ENCODE measurements at regions not wholly inside any gene's neighbourhood (a gene's known extent, or its start where the extent isn't known, plus 50 kb on each side); places are given as distances from the start of the nearest gene placed in this dataset.

DNA sequence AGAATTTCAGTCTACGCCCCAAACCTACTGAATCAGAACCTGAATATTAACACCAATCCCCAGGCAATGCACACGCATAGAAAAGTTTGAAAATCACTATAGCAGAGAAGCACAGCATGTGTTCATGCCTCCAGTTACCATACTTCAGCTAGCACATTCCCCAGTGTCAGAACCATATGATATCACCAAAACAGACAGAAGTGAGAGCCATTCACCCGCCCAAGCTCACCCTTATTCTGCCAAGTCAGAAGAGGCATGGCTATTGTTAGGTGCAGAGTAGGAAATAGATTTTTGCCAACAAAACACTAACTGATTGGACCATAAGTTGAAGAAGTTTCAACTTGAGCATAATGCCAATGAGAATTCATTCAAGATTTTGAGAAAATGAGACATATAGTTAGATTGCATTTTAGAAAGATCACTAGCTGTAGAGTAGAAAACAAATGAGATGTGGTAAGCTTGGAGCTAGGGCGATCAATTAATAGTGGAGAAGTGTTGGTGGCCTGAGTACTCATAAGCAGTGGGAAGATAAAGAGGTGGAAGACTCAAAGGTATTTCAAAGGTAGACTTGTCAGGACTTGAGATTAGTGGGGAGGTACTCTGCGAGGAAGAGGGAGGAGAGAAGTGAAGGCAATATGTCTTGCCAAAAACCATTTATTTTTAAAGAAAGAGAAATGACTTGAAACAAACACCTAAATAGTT, 492.4 kb downstream of the SUCLA2 start:
- DNase-seq, result no peak

DNA sequence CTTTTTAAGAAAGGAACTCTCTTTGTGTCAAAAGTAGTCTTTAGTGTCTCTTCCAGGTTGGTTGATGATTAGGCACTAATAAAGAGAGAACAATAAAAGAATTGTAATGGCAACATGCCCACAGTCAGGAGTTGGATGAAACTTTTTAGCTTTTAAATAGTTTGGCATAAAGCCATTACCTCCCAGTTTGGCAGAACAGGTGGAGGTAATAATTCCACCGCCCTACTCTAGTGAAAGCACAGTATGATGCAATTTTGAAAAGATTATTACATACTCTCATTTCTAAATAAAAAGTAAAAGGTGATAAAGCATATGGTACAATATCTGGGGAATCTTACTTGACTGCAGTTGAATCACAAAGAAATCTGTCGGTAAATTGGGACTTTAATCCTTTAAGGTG, 497.6 kb downstream of the SUCLA2 start:
- DNase-seq, result no peak

DNA sequence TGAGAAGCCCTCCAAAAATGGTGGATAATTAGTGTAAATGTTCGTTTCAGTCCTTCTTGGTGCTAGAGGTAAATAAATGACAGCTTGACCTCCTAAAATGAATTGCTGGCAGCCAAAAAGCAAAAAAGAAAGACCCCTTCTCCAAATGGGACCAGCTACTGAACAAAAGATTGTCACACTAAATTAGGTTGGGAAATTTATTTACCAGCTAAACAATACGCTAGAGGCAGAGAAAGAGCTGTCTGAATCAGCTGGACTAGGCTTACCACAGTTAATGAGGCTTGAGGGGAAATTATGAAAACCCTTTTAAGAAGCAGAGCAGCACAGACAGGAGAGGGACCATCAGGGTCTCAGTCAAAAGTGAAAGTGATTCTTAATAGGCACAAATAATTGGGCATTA, 498.9 kb downstream of the SUCLA2 start:
- DNase-seq, result no peak

DNA sequence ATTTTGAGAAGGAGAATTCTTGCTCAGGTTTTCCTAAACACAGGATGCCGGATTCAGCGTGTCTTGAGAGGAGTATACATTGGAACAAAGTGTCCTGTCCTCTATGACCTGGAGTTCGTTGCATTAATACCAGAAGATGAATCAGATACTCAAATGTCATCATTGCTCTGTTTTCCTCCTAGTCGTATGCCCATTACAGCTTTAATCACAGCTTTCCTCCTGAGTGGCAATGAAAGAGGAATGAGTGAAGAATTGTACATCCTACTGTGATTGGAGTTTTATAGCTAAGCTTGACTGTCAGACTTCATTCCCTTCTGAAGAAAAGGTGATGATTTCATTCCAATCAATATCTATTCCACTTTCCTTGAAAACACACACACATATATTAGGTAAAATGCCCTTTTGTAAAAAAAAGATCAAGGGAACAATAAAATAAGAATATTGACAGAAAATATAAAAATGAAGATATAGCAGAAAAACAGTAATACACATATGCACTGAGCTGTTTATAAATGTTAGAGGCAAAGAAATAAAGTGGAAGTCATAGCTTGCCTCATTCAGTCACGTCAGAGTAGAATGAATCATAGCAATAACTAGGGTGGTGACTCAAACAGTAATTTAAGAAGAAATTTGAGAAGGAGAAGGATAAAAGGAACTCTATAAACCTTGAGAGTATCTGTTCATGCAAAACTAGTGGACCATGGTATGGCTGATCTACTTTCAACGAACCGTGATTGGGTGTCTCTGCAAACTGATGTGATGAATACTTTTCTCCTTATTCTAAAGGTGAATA, 501.5 kb downstream of the SUCLA2 start:
- DNase-seq, result no peak

DNA sequence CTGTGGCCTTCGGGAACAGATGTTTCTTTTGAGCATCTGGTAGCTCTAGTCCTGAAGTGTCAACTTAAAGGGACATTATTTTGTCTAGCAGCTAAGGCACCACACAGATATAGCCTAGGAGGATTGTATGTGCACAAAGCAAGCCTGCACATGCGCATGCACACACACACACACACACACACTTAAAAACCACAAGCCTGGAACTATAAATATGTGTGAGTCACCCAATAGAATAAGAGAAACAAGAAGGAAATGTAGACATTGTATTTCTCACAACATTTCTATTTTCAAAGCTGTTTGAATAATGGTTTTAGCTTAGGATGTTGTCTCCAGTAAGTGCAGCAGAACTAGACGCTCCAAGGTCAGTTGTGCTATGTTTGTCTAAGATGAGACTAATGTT, 516.5 kb downstream of the SUCLA2 start:
- DNase-seq, result no peak

DNA sequence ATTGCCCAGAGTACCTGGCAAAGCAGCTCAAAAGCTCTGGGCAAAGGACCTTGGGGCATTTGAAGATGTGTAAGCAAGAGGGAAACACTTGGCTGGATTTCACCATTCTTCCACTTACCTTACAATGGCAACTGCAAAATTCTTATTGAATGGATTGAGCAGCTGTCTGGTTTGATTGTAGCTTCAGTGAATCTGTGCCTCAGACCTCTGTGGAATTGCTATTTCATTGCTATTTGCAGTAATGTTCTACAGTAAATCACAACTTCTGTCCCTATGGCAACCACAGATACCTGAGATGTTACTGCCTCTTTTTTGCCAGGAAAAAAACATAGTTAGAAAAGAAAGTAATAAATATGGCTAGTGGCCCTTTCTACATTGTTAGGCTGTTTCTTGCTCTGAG, 519.5 kb downstream of the SUCLA2 start:
- DNase-seq, result no peak

DNA sequence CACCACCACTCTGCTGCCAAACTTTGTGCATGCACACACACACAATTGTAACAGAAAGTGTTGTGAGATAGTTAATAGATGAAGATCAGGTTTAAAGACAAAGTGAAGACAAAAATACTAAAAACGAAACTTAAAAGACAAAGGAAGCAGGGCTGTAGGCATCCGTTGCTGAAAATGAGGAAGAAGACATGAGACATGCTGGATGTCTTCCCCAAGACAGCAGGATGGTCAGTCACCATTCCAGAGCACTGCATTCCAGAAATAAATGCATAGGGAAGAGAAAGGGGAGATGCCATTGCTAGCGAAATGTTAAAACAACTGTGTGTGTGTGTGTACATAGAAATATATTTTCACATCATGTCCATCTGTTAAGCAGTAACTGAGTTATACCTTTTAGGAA, 520.1 kb downstream of the SUCLA2 start:
- no peak for DNase-seq

DNA sequence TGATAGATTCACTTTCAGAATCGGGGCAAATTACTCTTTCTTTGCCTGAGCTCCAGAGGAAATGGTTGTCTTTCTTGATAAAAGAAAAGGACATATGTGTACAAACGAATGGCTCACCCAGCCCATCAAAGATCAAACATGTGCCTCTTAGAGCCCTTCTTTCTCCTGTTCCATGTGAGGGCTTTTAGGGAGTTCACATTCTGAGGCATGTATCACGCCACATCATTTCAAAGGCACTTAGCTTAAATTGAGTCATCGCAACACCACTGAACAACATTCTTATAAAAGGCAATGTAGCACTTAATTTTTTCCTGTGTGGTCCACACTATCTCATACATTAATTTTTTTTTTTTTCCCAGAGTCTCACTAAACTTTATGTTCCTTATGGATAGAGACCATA, 521.0 kb downstream of the SUCLA2 start:
- no peak for DNase-seq

DNA sequence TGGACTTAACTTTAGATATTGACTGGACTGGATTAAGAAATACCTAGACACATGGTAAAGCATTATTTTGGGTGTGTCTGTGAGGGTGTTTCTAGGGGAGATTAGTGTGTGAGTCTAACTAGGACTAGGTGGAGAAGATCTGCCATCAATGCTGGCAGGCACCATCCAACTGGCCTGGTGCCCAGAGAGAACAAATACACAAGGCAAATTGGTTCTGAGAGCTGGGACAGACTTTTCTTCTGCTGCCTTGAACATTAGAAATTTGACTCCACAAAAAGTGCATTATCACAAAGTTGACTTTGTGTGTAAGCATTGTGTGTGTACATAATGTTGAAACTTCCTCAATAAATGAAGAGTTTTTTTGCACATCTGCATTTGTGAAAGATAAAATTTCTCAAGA, 522.1 kb downstream of the SUCLA2 start:
- no peak for DNase-seq

DNA sequence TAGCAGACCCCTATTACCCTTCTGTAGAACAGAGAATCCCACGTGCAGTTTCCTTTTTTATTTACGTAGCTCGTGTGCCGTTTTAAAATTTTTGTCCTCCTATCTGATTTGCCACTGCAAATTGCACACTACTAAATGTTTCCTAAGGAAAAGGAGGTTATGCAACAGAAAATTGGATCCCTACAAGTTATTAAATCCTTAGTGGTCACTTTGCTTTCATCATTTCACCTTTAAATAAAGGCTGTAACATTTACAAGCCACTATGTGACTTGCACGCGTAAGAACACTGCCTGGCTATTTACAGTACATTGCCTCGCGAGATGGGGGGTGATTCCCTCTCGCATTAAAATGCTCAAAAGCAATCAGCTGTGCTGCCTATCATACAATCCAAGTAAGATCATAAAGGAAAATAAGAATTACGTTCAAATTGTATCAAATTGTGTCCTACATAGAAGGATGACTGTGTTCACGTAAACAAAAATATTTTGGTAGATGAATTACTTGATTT, 525.6 kb downstream of the SUCLA2 start:
- no peak for DNase-seq

DNA sequence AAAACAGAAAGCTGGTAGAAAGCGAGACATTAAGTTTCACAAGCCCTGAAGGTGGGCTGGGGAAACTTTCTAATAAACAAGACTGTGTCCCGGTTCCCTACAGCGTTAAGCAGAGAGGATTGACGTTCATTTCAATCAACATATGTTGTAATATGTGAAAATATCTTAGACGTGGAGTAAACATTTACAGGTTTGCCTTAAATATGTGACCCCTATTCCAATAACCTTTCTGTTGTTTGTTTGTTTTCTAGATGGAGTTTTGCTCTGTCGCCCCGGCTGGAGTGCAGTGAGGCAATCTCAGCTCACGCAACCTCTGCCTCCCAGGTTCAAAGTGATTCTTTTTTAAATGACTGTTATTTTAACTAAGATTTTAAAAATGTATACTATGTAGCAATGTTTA, 526.2 kb downstream of the SUCLA2 start:
- no peak for DNase-seq

DNA sequence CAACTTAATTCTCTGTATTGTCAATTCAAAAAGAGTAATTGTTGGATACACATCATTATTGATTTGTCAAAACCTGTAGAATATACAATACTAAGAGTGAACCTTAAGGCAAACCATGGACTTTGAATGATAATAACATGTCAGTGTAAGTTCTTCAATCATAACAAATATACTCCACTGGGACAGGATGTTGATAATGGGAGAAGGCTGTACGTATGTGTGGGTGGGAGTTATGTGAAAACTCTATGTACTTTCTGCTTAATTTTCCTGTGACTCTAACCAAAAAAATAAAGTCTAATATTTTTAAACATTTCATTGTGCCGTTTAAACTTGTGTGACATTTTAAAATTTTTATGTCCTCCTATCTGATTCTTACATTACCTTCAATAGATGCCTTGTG, 526.7 kb downstream of the SUCLA2 start:
- DNase-seq, result no peak

DNA sequence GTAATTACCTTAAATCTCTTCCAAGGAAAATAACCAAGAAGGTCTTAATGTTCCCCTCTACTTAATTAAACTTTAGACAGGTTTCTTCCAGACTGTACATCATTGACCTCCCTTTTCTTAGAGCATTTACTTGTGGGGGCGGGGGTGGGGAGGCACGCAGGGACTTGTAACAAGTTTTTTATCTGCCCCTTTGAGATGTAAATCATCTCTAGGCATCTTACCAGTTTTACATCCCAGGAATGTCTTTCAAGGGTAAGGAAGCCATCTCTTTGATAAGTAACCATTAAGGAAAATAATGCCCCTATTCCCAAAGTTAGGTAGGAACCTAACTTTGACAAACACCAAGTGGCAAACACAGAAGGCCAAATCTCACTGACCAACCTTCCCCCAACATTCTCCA, 528.6 kb downstream of the SUCLA2 start:
- DNase-seq, result no peak

DNA sequence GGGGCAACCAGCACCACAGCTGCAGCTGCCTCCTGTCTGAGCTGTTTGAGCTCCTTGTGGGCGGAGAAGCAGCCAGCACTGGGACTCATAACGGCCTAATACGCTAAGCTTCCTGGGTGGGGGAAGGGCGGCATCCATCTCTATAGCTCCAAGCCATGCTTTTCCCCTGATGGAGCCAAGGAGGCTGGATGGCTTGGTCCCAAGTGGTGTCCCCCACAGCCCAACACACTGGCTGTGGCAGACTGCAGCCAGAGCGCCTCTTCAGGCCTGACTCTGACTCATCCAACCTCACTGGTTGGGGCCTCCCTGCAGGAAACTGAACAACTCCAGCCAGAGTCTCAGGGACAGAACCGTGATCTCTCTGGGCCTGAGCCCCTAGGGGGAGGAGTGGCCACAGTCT, 537.3 kb downstream of the SUCLA2 start:
- no peak for DNase-seq

DNA sequence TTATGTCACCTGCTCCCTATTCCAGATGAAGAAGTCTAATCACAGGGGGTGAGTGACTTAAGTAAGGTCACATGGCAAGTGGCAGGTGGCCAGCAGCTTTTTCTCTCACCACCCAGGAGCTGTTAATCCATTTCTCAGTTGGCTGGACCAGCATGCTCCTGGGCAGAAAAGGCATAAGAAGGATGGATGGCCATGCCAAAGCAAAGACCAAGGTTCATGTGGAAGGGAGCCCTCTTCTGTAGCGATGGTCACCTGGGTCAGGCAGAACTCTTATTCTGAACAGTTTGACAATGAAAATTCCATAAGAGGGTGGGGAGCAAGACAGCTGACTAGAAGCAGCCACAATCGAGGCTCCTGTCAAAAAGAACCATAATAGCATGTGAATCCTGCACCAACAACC, 538.1 kb downstream of the SUCLA2 start:
- no peak for DNase-seq

DNA sequence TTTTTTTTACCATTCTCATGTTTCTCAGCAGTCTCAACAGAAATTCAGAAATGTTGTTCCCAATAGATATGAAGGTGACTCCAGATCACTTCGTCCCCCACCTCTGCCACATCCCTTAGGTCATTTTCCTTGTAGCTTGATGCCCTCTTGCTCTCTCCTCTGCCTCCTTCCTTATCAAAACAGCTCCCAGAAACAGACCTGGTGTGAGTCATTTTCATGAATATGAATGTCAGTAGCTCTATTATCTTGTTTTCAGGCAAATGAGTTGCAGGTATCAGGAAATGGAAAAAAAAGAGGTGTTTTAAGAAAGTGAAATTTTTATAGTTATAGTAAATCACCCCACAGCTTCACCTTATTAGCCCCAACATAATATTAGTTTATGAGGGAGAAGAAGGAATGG, 539.3 kb downstream of the SUCLA2 start:
- DNase-seq, result no peak

DNA sequence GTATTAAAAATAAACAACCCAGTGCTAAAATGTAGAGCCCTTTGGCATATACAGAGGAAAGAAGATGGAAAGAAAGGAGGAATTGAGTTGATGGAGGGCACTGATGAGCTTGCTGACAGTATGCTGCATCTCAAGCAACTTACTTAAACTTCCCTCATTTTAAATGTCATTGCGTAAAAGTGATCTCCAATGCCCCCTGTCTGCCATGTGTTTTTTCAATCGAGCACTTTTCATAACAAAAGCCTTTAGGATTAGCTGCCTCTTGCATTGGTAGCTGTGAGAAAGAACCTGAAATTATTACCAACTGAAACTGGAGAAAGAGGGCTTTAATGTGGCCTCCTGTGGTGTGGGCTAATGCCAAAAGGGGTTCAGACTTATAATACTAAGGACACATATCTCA, 541.6 kb downstream of the SUCLA2 start:
- no peak for DNase-seq

DNA sequence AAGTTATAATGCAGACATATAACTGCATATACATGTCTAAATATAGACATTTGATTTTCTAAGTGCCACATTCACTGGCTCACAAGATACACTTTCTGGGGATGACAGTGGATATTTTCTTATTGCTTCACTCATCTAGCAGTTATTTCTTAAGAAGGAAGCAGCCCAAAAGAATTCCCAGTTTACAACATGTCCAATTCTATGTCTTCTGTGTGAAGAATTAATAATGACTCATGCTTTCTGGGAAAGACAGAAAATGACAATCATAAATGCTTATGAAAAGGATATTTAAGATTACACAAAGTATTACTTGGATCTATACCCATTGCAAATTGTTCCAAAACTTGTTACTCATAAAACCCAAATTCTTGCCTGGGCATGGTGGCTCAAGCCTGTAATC, 543.4 kb downstream of the SUCLA2 start:
- DNase-seq, result no peak

DNA sequence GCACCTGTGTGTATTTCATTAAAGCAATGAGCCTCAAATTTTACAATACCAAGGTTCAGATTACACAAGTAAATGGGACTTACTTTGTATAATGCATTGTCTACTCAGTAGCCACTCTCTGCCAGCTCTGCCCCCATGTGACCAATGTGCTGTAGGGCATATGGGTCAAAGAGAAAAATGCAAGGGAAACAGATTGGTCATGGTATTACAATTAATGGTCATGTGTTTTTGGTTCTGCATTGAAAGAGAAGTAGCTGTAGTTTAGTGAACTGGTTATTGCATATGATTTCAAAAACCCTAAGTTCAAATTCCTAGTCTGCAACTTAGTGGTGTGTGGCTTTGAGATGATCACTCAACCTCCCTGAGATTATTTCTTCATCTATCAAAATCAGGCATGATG, 545.4 kb downstream of the SUCLA2 start:
- no peak for DNase-seq

DNA sequence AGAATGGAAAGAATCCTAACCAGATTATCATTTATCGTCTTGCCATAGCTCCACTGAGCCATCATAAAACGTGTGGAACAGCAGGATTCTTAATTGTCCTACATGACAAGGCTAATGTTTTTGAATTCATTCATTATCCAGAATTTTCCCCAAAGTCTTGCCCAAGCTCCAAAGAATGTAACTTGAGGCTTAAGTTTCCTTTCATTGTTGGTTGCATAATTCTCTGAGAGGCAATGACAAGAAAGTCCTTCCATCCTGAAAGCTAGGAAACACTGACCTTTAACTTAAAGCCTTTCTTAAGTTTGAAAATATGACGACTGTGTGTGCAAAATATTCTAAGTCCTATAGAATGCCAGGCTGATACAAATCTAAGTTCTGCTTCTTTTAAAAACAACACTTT, 546.1 kb downstream of the SUCLA2 start:
- no peak for DNase-seq

DNA sequence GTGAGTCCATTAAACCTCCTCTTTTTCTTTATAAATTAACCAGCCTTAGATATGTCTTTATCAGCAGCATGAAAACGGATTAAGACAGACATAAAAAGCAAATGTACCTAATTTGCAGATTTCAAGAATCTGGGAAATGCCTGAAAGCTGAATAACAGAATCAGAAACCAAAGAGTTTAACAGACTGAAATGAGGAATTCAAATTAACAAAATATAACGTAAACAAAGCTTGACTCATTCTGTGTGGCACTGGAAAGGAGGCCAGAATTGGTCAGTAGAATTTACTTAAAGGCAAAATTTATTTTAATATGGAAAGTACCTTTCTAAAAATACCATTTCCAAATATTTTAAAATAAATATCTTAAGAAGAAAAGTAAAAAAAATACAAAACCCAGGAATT, 540.6 kb upstream of the HTR2A start:
- no peak for DNase-seq

DNA sequence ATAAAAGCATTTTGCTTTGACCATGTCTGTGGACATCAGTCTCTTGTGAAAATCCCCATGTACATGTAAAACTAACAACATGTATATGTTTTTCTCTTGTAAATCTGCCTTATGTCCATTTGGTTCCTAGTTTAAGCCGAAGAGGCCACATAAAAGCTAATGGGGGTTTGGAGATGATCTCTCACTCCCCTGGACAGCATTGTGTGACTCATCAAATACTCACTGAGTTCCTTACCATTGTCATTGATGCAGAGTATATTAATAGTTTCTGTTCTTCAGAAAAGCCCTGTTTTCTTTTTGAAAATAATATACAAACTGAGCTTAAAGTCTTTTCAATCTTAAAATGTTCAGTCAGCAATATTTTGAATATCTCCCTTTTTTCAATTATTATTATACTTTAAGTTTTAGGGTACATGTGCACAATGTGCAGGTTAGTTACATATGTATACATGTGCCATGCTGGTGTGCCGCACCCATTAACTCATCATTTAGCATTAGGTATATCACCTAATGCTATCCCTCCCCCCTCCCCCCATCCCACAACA, 536.7 kb upstream of the HTR2A start:
- no peak for DNase-seq

DNA sequence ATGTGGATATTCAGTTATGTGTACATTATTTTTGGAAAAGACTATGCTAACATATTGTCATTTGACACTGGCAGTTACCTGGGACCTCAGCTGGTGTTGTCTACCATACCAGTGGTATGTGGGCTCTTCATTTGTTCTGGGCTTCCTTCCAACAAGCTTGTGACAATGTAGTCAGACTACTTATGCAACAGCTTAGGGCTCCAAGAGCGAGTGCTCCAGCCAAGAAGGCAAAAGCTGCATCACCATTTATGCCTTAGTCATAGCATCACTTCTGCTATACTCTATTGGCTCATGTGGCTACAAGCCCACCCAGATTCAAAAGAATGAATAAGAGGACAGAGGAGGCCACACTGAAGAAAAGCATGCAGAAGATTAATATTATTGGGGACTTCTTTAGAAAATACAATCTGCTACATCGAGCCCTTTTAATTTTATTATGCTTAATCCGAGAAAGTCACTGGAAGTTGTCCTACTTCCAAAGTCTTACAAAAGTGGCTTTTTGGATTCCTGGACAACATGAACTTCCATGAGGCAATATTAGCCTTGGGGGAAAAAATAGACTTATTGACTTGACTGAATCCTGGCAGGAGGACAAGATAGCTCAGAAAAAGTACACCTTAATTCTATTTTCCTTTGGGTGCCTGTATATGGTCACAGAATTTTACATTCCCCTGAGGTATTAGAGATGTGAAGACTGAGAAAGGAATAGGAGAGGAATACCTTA, 529.4 kb upstream of the HTR2A start:
- DNase-seq, result no peak
